DND-41 (cell line): ENCODE measurements at regions not wholly inside any gene's neighbourhood (a gene's known extent, or its start where the extent isn't known, plus 50 kb on each side); places are given as distances from the start of the nearest gene placed in this dataset.

ENCODE experiments used
- EZH2 ChIP-seq: IDR thresholded peaks from 3 replicates; pipeline ENCODE4 v1.6.1; 2012; ENCODE audit warnings: borderline replicate concordance, low read depth, mild to moderate bottlenecking, moderate library complexity, low read length, inconsistent platforms; ENCODE audit not compliant: severe bottlenecking
- TF ChIP-seq, protein P1 (sequence below): IDR thresholded peaks from 2 replicates; pipeline ENCODE4 v1.5.1; 2012; ENCODE audit warnings: borderline replicate concordance, low read length, moderate library complexity, mild to moderate bottlenecking; ENCODE audit not compliant: poor library complexity, severe bottlenecking; ENCODE audit errors: extremely low read depth

GRCh38 chr13:33351319-33351718 is 65.8 kb upstream of the STARD13 start:
- TF ChIP-seq, protein P1, sequence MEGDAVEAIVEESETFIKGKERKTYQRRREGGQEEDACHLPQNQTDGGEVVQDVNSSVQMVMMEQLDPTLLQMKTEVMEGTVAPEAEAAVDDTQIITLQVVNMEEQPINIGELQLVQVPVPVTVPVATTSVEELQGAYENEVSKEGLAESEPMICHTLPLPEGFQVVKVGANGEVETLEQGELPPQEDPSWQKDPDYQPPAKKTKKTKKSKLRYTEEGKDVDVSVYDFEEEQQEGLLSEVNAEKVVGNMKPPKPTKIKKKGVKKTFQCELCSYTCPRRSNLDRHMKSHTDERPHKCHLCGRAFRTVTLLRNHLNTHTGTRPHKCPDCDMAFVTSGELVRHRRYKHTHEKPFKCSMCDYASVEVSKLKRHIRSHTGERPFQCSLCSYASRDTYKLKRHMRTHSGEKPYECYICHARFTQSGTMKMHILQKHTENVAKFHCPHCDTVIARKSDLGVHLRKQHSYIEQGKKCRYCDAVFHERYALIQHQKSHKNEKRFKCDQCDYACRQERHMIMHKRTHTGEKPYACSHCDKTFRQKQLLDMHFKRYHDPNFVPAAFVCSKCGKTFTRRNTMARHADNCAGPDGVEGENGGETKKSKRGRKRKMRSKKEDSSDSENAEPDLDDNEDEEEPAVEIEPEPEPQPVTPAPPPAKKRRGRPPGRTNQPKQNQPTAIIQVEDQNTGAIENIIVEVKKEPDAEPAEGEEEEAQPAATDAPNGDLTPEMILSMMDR, result no peak
- no peak for TF ChIP-seq EZH2
